Progenitor cell of endocrine pancreas (in vitro differentiated cells): ENCODE measurements at regions not wholly inside any gene's neighbourhood (a gene's known extent, or its start where the extent isn't known, plus 50 kb on each side); places are given as distances from the start of the nearest gene placed in this dataset.
A peak's percentile ranks its signal among the peaks of the same experiment; 100 is the strongest.
"Not testable (repeated sequence)": the region's sequence is repeated elsewhere in the genome, so short reads cannot be mapped to it uniquely, and the experiment has no call there.

Experiments
- DNase-seq: peaks from one replicate; pipeline ENCODE4 v3.0.0; 2021; ENCODE audit warnings: low spot score; ENCODE audit not compliant: unreplicated experiment
- H3K27ac Mint-ChIP-seq: 2 replicates; pipeline ENCODE4 v1.8.0; 2021; ENCODE audit warnings: mild to moderate bottlenecking, moderate library complexity, mixed read lengths
- H3K27me3 Mint-ChIP-seq: 2 replicates; pipeline ENCODE4 v1.8.0; 2021; ENCODE audit warnings: mixed read lengths
- H3K36me3 Mint-ChIP-seq: 2 replicates; pipeline ENCODE4 v1.8.0; 2022; ENCODE audit warnings: mixed read lengths; ENCODE audit not compliant: insufficient read depth
- H3K4me1 Mint-ChIP-seq: 2 replicates; pipeline ENCODE4 v1.8.0; 2021; ENCODE audit warnings: low read depth, mixed read lengths
- H3K4me3 Mint-ChIP-seq: 2 replicates; pipeline ENCODE4 v1.8.0; 2021; ENCODE audit warnings: low read depth, mild to moderate bottlenecking, moderate library complexity, mixed read lengths
- H3K9me3 Mint-ChIP-seq: 2 replicates; pipeline ENCODE4 v1.8.0; 2021; ENCODE audit warnings: low read depth, mixed read lengths
- TF ChIP-seq, protein P1 (sequence below): fragments of 200-600 bp; sonication (generic); IDR thresholded peaks from one replicate; pipeline ENCODE4 v1.5.0; 2021; ENCODE audit warnings: antibody characterized with exemption, mild to moderate bottlenecking; ENCODE audit not compliant: unreplicated experiment

DNA sequence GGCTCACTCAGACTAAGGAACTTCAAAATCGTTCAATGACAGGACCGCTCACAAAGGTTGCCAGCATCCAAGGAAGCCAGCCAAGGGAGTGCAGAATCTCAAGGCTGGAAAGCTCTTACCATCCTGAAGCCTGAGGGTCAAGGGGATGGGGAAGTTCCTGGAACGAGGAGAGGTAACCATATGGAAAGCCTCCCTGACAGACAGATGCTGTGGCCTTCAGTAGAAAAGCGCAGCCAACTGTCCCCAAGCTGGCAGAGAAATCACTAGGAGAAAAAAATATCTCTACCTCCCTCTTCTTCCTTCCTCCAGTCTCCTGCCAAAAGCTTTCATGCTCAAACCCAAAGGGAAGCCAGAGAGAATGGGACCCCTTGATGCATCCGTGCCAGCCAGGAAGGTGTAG is 90.5 kb upstream of the RANBP3L start:
- H3K27me3 Mint-ChIP-seq: peaks cover 26% of the 10 kb centered on the region
- H3K36me3 Mint-ChIP-seq: no peaks in the 10 kb centered on the region
- no peak for DNase-seq
- H3K27ac Mint-ChIP-seq: no peak overlapping the region
- H3K9me3 Mint-ChIP-seq: no peaks in the 10 kb centered on the region
- TF ChIP-seq, protein P1, sequence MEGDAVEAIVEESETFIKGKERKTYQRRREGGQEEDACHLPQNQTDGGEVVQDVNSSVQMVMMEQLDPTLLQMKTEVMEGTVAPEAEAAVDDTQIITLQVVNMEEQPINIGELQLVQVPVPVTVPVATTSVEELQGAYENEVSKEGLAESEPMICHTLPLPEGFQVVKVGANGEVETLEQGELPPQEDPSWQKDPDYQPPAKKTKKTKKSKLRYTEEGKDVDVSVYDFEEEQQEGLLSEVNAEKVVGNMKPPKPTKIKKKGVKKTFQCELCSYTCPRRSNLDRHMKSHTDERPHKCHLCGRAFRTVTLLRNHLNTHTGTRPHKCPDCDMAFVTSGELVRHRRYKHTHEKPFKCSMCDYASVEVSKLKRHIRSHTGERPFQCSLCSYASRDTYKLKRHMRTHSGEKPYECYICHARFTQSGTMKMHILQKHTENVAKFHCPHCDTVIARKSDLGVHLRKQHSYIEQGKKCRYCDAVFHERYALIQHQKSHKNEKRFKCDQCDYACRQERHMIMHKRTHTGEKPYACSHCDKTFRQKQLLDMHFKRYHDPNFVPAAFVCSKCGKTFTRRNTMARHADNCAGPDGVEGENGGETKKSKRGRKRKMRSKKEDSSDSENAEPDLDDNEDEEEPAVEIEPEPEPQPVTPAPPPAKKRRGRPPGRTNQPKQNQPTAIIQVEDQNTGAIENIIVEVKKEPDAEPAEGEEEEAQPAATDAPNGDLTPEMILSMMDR: no peak
- no peak overlapping the region for H3K4me3 Mint-ChIP-seq
- peaks cover 1% of the 10 kb centered on the region for H3K4me1 Mint-ChIP-seq

DNA sequence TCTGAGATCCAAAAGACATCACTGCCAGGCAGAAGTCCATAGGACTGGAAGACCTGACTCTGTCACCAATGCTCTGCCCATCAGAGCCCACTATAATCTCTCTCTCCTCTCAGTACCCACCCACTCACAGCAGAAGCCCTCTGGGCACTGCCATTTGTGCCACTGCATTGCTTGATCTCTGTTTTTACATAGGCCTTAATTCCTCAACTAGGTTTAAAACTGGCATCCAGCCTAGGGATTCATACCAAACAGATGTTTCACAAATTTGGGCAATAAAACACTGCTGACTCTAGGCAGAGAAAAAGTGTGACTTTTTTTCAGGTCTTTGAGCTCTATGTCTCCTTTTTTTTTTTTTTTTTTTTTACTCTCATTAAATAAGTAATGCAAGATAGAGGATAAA is 91.1 kb upstream of the RANBP3L start:
- peaks cover 26% of the 10 kb centered on the region for H3K27me3 Mint-ChIP-seq
- no peaks in the 10 kb centered on the region for H3K36me3 Mint-ChIP-seq
- no peak for DNase-seq
- no peak overlapping the region for H3K4me3 Mint-ChIP-seq
- no peak overlapping the region for H3K27ac Mint-ChIP-seq
- TF ChIP-seq, protein P1: no peak
- no peaks in the 10 kb centered on the region for H3K9me3 Mint-ChIP-seq
- H3K4me1 Mint-ChIP-seq: peaks cover 1% of the 10 kb centered on the region

DNA sequence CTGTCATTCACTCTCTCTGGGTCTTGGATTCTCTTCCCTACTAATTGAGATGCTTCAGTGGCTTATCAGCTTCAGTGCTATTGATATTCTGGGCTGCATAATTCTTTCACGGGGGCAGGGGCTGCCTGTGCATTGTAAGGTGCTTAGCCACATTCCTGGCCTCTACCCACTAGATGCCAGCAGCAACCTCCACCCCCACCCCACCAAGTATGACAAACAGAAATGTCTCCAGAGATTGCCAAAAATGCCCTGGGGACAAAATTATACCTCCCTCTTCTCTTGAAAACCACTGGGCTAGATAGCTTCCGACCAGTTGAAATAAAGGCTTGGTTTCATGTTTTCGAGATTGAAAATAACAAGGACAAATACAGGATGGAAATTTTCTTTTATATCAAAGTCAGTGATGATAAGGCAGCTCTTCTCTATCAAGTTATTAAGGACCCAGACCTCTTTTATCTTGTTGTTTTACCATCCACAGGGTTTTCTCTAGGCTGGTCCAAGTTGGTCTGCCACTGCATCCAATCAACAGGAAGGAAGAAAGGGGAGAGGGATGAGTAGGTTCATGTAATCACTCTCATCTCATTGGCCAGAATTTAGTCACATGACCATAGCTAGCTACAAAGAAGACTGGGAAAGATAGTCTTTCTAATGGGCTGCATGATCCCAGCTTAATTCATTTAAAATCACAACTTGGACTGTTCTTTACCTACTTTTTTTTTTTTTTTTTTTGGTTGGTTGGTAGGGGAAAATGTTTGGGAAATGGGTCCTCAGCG is 92.1 kb upstream of the RANBP3L start:
- no peaks in the 10 kb centered on the region for H3K9me3 Mint-ChIP-seq

DNA sequence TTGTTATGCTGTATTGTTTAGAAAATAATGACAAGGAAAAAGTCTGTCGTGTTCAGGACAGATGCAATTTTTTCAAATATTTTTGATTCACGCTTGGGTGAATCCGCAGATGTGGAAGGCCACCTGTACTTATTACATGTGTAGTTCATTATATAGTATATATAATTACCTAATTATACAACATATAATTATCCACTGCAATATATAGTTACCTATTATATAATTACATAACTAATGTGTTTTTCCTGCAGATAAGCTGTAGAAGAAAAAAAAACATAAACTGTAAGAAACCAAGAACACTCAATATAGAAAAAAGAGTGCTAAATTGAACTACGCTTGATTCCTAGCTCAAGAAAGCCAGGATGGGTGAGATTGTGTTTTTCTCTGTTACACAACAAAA is 93.6 kb upstream of the RANBP3L start:
- H3K4me3 Mint-ChIP-seq: no peak overlapping the region
- TF ChIP-seq, protein P1: no peak
- H3K27ac Mint-ChIP-seq: no peak overlapping the region
- no peaks in the 10 kb centered on the region for H3K9me3 Mint-ChIP-seq
- no peak for DNase-seq
- H3K4me1 Mint-ChIP-seq: peaks cover 3% of the 10 kb centered on the region
- H3K27me3 Mint-ChIP-seq: peaks cover 28% of the 10 kb centered on the region
- H3K36me3 Mint-ChIP-seq: no peaks in the 10 kb centered on the region

More for the DNA sequence above, 92.1 kb upstream of the RANBP3L start:
- H3K27ac Mint-ChIP-seq: no peak overlapping the region
- H3K4me3 Mint-ChIP-seq: no peak overlapping the region
- DNase-seq: no peak
- H3K27me3 Mint-ChIP-seq: peaks cover 29% of the 10 kb centered on the region
- peaks cover 3% of the 10 kb centered on the region for H3K4me1 Mint-ChIP-seq
- no peaks in the 10 kb centered on the region for H3K36me3 Mint-ChIP-seq
- TF ChIP-seq, protein P1: no peak

DNA sequence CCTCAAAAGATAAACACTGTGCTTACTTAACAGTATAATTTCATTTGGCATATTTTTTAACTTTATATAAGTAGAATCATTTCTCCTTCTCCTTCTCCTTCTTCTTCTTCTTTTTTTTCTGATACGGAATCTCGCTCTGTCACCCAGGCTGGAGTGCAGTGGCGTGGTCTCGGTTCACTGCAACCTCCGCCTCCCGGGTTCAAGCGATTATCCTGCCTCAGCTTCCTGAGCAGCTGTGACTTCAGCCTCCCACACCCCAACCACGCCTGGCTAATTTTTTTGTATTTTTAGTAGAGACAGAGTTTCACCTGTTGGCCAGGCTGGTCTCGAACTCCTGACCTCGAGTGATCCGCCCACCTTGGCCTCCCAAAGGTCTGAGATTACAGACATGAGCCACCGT is 94.2 kb upstream of the RANBP3L start:
- not testable (repeated sequence) for H3K9me3 Mint-ChIP-seq, DNase-seq, H3K36me3 Mint-ChIP-seq, H3K27ac Mint-ChIP-seq, H3K4me1 Mint-ChIP-seq, H3K4me3 Mint-ChIP-seq
- H3K27me3 Mint-ChIP-seq: peaks cover 26% of the 10 kb centered on the region

DNA sequence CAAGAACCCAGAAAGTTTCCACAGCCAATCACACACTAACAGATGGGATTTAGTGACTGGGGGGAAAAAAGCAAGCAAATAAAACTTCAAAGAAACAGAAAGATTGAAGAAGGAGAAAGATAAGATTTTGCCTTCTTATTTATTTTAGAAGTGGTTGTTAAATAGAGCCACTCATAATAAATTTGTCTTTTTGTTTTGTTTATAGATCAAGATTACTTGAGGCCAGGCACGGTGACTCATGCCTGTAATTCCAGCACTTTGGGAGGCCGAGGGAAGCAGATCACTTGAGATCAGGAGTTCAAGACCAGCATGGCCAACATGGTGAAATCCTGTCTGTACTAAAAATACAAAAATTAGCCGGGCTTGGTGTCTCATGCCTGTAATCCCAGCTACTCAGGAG is 94.9 kb upstream of the RANBP3L start:
- Mint-ChIP-seq H3K36me3 (no peaks in the 10 kb centered on the region), H3K9me3 (no peaks in the 10 kb centered on the region), H3K27ac (peak overlapping the region; percentile 62)

More for the DNA sequence above, 94.9 kb upstream of the RANBP3L start:
- TF ChIP-seq, protein P1: no peak
- H3K27me3 Mint-ChIP-seq: peaks cover 23% of the 10 kb centered on the region
- DNase-seq: no peak
- H3K4me3 Mint-ChIP-seq: no peak overlapping the region
- H3K4me1 Mint-ChIP-seq: peaks cover 3% of the 10 kb centered on the region
